ENCODE measurements at regions not wholly inside any gene's neighbourhood (a gene's known extent, or its start where the extent isn't known, plus 50 kb on each side); places are given as distances from the start of the nearest gene placed in this dataset.
"Not testable (repeated sequence)": the region's sequence is repeated elsewhere in the genome, so short reads cannot be mapped to it uniquely, and the experiment has no call there.

DNA sequence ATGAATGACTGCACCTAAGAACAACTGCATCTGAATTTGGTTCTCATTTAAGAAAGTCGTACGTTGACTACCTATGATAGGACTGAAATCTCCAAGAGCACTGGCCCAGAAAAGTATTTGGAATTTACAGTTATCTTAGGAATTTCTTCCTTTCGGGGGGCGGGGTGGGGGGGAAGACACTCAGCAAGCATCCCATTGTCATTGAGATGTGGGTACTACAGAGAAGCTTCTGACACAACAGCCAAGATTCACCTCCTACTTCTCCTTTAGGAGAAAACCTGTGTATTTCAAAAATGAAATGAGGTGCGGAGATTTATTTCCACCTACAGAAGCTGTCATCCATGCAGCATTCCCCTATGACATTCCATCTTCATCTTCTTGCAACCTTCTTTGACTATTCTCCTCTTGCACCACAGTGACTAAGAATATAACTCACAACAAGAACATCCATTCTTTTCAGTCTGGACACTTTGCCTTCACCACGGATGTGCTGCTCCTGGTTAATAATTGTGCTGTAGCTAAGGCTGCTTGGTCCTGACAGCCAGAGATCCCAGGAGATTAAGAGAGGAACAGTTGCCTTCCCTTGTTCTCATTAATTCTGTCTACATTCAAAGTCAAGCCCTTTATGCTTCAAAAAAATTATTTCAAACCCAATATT, 98.4 kb upstream of the FRMD4A start:
- DNase-seq: no peak

DNA sequence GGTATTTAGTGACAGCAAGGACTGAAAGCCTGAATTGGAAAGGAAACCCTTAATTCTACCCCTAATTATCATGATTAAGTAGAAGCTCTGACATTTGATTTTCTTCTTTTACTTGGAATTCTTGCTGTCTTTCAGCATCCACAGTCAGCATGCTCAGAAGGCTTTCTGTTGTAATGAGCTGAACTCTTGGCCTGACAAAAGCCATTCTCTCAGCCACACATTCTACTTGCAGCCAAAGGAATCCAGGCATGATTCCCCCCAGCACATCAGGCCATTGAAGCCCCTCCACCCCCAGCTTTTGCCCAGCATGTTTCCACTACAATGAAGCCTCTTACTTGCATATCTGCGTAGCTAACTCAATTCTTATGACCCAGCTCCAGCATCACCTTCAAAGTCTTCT, 94.3 kb upstream of the FRMD4A start:
- no peak for DNase-seq

DNA sequence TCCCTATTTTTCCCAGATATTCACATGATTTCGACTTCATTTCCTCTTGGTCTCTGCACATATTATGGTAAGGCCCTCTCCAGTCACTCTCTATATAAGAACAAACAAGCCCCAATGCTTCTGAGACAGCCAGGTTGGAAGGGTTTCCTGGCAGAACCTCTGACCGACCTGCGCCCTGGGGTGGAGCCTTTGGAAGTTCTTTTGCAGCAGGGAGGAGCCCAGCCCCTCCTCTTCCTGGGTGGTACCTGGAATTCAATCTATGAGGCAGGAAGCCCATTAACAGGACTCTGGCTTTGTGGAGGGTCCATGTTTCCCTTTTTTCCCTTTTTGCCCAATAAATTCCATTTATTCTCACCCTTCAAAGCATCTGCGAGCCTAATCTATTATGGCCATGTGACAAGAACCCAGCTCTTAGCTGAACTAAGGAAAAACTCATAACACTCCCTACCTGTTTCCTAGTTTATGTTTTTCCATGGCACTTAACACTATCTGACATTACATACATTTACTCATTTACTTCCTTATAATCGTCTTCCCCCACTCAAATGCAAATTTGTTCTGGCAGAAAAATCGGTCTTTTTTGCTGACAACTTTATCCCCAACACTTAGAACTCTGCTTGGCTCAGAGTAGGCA, 92.5 kb upstream of the FRMD4A start:
- no peak for DNase-seq

DNA sequence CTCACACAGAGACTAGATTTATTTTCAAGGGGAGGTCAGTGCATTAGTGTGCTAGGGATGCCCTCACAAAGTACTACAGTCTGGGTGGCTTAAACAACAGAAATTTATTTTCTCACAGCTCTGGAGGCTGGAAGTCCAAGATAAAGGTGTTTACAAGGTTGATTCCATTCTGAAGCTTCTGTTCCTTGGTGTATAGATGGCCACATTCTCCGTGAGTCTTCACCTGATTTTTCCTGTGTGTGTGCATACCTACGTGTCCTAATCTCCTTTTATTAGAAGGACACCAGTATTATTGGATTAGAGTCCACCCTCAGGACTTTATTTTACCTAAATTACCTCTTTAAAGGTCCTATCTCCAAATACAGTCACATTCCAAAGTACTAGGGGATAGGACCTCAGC, 91.7 kb upstream of the FRMD4A start:
- DNase-seq: no peak

DNA sequence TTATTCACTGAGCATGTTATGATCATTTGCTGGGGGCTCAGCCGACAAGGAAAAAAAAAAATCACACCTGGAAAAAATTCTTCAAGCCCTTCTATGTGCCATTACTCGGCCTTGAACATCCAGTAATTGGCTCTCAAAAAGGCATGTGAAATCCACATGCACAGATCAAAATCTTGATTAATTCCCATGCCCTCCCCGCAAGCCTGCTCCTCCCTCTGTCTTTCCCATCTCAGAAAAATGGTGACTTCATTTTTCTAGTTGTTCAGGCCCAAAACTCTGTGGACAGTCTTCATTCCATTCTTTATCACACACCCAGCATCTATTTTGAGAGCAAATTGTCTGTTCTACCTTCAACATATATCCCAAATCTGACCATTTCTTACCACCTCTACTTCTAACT, 91.2 kb upstream of the FRMD4A start:
- no peak for DNase-seq

DNA sequence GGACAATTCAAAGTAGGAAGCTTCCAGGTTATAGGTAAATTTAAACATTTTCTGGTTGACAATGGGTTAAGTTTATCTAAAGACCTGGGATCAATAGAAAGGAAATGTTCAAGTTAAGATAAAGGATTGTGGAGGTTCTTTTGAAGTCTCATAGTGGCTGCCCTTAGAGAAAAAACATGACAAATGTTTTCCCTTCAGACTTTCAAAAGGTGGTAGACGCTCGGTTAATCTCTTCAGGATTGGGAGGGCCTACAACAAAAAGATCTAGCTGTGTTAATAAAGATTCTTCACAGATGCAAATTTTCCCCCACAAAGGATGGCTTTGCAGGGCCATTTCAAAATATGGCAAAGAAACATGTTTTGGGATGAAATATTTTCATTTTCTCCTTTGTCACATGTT, 86.6 kb upstream of the FRMD4A start:
- DNase-seq: not testable (repeated sequence)

DNA sequence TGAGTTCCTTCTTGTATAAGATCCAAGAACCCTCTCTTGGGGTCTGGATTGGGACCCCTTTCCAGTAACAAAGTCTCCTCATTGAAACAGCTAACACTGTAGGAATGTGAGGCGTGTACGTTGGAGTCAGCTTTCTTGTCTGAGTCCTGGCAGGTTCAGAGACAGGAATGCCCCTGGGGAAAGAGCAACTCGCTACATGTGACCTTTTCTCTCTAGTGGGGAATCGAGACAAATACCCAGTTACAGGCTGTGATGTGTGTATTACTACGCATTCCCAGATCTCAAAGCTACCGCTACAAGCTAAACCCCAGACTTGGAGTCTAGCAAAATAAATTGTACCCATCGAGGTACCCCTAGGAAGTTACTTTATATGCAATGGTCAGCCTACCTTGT, 85.6 kb upstream of the FRMD4A start:
- no peak for DNase-seq

DNA sequence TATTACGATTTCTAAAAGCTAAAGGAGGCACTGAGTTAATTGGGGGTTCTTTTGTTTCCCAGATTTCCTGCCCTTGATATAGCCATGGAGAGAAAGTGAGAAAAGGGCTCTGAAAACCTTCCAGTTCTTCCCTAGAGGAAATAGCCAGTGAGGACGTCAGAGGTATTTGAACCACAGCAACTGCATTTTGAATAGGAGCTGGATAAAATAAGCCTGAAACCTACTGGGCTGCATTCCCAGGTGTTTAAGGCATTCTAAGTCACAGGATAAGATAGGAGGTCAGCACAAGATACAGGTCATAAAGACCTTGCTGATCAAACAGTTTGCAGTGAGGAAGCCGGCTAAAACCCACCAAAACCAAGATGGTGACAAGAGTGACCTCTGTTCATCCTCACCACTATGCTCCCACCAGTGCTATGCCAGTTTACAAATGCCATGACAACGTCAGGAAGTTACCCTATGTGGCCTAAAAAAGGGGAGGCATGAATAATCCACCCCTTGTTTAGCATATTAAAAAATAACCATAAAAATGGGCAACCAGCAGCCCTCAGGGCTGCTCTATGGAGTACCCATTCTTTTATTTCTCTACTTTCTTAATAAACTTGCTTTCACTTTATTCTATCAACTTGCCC, 85.1 kb upstream of the FRMD4A start:
- DNase-seq: no peak

DNA sequence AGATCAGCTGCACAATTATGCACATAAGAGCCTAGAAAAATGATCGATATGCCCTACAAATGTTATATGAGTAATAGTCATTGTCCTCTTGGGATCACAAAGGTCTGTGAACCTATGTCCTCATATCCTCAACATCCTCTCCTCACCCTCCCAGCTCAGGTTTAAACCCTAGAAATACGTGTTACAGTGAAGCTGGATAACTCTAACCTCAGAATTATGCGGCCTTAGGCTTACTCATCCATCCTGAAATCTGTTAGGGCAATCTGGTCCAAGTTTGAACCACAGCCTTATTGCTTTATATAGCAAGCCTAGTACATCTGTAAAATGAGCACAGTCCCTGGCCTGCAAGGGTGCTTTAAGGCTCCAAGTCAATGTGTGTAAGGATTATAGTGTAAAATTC, 84.2 kb upstream of the FRMD4A start:
- DNase-seq: no peak

DNA sequence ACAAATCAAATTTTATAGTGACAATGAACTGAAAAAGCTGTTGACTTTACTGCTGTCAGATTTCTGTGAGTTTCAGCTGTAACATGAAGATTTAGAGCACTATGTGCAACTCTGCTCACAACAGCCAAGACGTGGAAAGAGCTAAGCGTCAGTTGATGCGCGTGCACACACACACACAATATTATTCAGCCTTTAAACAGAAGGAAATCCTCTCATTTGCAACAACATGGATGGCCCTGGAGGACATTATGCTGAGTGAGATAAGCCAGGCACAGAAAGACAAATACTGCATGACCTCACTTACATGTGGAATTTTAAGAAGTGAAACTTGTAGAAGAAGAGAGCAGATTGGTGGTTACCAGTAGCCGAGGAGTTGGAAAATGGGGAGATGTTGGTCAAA, 82.8 kb upstream of the FRMD4A start:
- no peak for DNase-seq

DNA sequence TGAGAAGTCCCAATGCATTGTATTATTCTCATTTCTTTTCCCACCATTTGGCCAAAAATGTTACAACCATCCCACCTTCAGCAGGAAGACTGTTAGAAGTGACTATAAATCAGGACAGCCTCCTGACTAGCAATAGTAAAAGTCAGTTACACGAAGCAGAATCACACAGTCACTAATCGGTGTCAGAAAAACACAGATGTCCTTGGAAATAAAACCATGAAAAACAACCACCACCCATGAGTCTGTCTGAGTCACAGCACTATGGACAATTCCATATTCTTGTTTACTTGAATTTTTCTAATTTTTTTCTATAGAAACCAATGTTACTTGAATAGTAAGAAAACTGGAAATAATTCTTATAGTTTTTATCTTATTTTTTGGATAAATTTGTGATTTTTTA, 81.9 kb upstream of the FRMD4A start:
- no peak for DNase-seq

DNA sequence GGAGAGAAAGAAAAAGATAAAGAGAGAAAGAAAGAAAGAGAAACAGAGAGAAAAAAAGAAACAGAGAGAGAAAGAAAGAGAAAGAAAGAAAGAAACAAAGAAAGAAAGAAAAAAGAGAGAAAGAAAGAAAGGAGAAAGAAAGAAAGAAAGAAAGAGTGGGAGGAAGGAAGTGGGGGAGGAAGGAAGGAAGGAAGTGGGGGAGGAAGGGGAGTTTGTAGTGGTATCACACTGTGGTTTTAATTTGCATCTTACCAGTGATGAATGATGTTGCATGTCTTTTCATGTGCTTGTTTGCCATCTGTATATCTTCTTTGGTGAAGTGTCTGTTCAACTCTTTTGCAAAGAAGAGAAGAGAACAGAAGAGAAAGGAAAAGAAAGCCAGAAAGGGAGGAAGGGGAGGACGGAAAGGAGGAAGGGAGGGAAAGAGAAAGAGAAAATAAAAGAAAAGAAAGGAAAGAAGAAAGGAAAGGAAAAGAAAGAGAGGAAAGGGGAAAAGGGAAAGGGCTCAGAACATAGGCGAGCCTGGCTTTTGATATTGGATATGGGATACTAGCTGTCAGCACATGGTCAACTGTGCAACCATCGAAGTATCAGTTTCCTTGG, 79.2 kb upstream of the FRMD4A start:
- DNase-seq: no peak

DNA sequence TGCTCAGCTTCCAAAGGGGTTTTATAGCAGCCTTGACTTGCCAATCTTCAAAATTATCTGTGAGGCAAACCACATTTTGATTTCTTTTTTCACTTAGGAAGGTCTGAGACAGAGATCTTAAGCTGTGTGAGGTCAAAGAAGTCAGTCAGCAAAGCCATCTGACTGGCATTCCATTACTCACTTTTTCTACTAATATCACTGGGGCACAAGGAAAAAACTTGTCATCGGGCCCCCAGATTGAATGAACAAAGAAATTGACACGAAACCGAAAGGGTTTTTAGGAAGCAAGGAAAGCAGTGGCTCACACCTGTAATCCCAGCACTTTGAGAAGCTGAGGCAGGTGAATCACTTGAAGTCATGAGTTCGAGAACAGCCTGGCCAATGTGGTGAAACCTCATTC, 78.5 kb upstream of the FRMD4A start:
- DNase-seq: no peak

DNA sequence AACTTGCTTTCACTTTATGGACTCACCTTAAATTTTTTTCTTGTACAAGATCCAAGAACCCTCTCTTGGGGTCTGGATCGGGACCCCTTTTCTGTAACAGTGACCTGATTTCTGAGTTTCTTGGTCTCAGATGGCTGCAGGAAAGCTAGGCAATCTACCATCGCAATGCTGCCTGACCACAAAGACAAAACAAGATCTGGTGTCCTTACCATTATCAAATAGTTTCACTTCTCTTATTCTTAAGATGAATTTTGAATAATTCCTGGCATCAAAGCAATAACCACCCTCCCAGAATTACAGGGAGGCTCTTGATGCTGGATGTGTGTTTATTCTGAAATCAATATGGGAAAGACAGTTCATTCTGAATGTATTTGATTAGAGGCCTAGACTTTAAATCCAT, 77.4 kb upstream of the FRMD4A start:
- no peak for DNase-seq

DNA sequence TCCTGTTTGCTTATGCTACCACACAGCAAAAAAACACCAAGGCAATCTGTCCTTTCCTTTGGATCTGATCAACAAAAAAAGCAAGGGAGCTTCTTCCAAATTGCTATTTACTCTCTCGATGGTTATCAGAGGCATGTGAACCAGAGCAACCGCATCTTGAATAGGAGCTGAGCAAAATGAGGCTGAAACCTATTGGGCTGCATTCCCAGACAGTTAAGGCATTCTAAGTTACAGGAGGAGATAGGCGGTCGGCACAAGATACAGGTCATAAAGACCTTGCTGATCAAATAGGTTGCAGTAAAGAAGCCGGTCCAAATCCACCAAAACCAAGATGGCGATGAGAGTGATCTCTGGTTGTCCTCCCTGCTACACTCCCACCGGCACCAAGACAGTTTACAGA, 76.8 kb upstream of the FRMD4A start:
- DNase-seq: no peak

DNA sequence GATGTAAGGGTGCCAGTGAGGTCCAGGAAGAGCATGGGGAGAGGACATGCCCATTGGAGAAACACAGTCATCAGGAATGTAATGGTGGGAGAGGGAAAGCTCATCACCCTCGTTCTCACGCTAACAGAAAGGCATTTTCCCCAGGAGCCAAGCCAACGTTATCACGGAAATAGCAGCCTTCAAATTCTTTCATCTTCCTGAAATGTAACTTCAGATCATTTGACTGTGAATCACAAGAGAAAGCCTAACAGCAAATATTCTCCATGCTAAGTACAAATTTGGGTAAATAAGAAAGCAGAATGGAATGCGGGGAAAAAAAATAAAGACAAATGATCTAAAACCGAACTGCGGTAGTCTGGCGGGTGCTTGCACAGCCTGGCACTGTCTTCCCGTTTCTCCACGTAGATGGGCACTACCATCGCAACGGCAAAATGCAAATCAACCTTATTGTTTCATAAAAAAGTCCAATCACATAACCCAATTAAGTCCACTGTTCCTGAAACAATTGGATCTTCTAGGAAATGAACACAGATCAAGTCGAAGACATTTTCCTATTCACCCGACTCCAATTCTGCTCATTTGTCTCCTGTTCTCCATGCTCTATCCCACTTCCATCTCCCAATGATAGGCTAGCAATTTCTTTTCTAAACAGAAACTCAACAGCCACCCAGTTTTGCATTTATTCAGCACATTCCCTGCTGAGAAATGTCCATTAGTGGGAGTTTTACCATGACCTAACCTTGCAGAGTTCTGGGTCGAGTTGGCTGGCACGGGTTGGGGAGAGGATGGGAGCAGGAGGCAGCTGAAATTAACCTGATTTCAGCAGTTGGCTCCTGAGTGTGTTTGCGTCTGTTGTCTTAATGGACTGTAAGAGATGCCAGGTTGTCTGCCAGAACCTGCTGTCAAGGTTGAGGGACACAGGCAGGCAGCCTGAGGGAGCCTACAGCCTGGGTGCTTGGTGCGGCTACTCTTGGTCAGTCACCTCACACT, 74.6 kb upstream of the FRMD4A start:
- DNase-seq: peak in 1 of 56 donors; percentile 8

DNA sequence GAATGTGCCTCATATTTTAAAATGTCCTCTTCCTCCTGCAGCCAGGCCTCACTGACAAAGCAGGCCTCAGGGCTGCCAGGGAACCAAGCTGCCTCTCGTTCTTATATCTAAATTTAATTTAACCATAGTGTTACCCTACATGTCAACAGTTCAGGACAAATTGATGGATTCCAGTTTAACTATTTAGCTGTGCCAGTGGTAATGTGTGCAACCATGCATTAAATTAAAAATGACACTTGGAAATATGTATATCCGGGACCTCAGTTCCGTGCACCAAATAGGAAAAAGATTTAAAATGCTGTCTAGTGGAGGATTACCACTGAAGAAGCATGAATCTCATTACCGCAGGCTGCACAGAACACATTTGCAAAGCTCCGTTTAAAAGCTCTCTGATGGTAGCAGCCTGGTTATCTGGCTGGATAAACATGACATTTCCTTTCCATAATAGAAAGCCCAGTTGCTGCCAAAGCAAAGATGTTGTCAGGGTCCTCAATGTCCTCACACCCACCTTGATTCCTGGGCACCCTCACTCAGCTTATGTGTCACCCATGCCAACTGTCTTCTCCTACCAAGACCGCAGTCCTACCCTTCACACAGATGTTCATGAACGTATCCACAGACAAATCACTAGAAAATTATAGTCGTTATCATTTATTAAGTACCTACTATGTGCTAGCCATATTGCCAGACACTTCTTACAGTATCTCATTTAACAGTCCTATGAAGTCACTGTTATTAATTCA, 73.3 kb upstream of the FRMD4A start:
- DNase-seq: no peak

DNA sequence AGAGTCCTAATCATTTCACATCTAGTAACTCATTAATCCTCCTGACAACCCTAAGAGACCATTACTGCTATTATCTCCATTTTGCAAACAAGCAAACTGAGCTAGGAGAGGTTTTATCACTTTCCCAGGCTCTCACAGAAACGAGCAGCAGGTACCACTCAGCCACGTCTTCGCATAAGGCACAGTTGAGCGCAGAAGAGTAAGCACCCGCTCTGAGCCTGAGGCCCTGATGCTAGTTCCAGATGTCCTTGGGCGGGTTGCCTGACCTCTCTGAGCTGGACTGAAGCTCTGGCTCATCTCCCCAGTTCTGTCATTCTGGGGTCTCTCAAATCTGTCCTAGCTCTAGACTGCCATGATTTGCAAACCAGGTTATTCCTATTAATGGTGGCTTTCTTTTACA, 72.6 kb upstream of the FRMD4A start:
- no peak for DNase-seq

DNA sequence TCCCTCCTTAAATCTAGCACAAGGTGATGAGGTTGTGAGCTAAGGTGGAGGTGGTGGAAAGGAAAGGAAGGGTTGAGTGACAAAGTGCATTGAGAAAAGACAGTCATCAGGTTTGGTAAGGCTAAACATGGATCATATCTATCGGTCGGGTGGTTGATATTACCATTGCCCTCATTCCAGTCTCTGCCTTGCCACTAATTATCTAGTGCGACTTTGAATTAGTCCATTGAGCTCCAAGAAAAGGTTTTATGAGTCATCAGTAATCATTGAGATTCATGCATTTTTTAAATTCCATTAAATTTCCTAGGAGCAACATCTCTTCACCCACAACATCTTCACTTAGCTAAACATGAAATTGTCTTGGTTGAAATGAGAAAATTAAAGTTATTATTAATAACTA, 68.9 kb upstream of the FRMD4A start:
- no peak for DNase-seq

DNA sequence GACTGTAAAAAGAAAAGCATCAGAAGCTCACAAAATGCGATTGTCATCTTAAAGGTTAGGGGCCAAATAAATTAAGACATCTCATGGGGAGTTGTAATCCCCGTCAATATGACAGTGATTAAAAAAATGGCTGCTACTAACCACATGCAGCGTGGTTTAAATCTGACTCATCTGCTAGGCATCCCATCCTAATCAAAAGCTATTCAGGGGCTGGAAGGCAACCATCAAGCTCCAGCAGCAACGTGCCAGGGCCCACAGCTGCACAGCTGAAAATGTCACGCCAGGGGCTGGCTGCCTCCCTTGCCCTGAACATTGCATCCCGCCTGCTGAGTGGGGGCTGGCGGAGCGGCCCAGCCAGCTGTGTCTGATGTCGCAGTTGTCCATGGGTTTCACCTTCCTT, 66.3 kb upstream of the FRMD4A start:
- peak in 49 of 56 donors; percentile 6 to 87 (median 49) for DNase-seq
